ENCODE measurements at regions not wholly inside any gene's neighbourhood (a gene's known extent, or its start where the extent isn't known, plus 50 kb on each side); places are given as distances from the start of the nearest gene placed in this dataset.
"Not testable (repeated sequence)": the region's sequence is repeated elsewhere in the genome, so short reads cannot be mapped to it uniquely, and the experiment has no call there.

DNA sequence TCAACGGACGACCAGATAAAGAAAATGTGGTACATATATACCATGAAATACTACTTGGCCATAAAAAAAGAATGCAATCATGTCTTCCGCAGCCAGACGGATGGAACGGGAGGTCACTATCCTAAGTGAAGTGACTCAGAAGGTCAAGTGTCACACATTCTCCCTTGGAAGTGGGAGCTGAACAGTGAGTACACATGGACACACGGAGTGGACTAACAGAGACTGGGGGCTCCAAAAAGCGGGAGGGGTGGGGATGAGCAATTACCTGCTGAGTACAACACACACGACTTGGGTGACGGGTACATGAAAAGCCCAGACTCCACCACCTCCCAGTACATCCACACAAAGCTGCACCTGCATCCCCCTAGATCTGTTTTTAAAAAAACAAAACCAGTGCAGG is 62.5 kb upstream of the TNK2 start:
- DNase-seq (ENCODE audit: low spot score) = not testable (repeated sequence)

DNA sequence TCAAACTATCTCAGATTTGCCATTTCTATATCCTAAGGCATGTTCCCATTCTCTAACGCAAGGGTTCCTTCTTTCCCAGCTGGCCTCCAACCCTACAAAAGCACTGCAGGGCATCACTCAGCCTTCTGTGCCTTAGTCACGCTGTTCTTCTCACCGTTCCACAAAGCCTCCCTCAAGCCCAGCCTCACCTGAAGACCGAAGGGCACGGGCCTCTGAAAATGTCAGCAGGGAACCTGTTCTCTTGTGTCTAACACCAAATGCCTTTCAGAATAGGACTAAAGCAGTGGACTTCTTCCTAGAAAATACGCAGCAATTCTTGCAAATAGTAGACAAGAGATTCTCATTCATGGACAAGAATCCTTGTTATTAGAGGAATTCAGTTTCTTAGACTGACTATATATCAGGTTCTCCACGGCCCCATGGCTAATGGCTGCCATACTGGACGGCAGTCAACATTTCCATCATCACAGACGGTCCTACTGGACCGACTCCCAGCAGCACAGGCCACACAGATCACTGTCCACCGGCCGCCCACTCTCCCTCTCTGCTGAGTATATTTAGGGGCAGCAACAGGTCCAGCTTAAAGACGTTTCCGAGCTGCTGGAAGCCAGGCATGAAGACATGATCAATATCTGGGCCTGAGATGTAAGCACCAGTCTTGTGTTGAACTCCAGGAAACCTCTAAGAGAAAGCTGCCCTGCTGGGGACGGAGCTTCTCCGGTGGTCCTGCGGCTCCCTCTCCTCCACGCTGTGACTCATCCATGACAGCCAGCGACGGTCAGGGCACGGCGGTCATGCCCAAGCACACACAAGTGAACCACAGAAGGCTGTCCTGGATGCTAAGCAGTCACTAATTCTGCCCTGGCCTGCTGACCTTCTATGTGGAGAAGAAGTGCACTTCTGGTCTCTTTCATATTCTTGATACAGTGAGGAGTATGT is 61.8 kb upstream of the TNK2 start:
- DNase-seq (ENCODE audit: low spot score) = not testable (repeated sequence)

DNA sequence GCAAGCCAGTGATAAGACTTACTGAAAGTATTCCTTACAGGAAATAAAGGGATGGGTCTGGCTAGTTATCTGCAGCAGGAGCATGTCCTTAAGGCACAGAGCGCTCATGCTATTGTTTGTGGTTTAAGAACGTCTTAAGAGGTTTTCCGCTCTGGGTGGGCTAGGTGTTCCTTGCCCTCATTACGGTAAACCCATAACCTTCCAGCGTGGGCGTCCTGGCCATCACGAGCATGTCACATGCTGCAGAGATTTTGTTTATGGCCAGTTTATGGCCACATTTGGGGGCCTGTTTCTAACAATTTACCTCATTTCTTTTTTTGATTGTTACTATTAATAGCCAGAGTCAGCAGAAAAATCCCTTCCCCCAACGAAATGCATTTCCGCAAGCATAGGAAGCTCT is 61.0 kb upstream of the TNK2 start:
- DNase-seq (ENCODE audit: low spot score) = not testable (repeated sequence)

DNA sequence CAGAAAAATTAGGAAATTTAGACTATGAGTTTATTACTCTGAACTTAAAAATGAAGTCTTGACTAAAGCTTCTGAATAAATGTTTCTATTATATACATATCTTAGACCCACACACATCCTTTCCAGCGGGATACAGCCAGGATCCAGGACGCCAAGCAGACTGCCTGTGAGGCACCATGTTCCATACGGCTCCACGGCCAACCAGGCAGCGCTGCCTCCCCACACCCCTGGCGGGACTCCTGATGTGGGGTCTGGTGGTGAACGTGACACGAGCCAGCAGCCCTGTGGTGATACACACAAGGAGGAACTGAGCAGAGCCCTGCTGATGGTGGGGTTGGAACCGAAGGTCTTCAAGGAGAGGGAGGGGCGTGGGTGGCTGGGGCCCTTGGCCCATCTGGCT is 59.8 kb upstream of the TNK2 start:
- DNase-seq (ENCODE audit: low spot score) = not testable (repeated sequence)

- DNase-seq (ENCODE audit: low spot score) = not testable (repeated sequence)
Measured at GRCh38 chr3:195967387-195967720, 59.0 kb upstream of the TNK2 start.

DNA sequence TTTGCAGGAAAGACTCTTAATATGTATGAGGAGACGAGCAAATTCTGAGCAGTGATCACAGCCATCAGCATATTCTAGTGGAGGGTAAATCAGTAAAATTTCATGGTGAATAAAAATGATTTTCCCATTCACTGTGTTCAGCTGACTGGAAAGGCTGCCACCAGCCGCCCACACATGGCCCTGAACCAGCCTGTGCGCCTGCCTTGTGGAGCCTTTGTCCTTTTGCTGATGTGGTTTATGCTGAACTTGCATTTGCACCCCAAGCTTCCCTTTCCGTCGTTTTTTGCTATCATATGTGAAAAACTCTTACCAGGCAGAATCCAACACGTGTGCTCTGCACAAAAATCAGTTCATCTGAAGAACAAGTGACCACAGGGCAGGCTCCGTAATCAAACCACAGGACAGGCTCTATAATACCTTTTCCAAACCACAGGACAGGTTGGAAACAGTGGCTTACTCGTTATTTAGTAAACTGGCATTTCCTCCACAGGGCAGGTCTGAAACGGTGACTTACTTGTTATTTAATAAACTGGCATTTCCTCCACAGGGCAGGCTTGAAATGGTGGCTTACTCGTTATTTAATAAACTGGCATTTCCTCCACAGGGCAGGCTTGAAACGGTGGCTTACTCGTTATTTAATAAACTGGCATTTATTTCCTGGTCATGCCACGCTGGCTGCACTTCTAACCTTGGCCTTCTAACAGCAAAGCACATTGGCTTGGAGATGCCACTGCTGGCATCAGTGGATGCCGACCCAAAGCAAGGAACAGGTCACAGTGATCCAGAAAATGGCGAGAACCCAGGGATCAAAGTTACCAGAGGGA is 58.4 kb upstream of the TNK2 start:
- not testable (repeated sequence) for DNase-seq (ENCODE audit: low spot score)

DNA sequence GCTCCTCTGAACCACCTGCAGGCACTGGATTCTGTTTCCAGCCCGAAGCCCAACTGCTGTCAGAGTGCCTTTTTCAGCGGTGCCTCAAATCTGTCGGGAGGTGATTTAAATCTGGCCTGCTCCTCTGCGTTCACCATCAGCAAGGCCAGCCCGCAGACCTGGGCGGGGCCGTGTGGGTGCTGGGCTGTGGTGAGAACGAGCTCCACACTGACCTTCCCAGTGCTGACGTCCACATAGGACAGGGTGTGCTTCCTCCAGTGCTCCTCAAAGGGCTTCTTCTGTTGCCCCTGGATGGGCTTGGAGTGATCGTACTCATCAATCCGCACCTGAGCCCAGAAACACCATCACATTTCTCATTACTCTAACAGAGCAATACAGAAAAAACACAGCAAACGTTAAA is 56.9 kb upstream of the TNK2 start:
- not testable (repeated sequence) for DNase-seq (ENCODE audit: low spot score)

DNA sequence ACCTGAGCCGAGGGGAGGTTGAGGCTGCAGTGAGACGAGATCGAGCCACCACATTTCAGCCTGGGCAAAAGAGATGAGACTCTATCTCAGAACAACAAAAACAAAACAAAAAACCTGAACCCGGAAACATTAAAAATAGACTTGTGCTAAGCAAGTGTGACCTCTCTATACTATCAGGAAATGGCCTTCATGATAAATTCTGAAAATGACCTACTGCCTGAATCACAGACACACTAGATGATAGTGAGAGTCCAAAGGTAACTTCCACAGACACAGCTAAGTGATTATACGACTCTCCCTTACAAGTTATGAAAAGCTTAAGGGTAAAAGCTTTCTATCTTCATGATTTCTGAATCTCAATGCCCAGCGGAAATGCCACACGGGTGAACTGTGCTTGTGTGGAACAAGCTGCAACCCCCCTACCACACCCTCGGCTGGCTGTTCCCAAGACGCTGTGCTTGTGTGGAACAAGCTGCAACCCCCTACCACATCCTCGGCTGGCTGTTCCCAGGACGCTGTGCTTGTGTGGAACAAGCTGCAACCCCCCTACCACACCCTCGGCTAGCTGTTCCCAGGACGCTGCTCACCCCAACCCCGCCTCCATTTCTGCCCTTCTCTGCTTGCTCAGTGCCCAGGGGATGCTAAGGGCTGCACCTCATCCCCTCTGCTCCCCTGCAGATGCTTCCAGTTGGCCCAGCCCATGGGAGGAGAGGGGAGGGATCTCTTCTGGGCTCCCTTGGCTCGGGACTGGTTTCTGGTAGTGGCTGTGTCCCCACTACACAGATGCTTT is 56.2 kb upstream of the TNK2 start:
- not testable (repeated sequence) for DNase-seq (ENCODE audit: low spot score)

- DNase-seq (ENCODE audit: low spot score) = not testable (repeated sequence)
Measured at GRCh38 chr3:195962222-195962621, 53.9 kb upstream of the TNK2 start.

DNA sequence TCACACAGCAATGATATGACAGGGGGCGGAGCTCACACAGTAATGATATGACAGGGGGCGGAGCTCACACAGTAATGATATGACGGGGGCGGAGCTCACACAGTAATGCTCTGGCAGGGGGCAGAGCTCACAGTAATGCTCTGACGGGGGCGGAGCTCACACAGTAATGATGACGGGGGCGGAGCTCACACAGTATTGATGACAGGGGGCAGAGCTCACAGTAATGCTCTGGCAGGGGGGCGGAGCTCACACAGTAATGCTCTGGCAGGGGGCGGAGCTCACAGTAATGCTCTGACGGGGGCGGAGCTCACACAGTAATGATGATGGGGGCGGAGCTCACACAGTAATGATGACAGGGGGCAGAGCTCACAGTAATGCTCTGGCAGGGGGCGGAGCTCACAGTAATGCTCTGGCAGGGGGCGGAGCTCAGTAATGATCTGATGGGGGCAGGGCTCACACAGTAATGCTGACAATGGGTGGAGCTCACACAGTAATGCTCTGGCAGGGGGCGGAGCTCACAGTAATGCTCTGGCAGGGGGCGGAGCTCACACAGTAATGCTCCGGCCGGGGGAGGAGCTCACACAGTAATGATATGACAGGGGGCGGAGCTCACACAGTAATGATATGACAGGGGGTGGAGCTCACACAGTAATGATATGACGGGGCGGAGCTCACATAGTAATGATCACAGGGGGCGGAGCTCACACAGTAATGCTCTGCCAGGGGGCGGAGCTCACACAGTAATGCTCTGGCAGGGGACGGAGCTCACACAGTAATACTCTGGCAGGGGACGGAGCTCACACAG is 52.8 kb upstream of the TNK2 start:
- not testable (repeated sequence) for DNase-seq (ENCODE audit: low spot score)

- not testable (repeated sequence) for DNase-seq (ENCODE audit: low spot score)
Measured at GRCh38 chr3:195960164-195960563, 51.8 kb upstream of the TNK2 start.

DNA sequence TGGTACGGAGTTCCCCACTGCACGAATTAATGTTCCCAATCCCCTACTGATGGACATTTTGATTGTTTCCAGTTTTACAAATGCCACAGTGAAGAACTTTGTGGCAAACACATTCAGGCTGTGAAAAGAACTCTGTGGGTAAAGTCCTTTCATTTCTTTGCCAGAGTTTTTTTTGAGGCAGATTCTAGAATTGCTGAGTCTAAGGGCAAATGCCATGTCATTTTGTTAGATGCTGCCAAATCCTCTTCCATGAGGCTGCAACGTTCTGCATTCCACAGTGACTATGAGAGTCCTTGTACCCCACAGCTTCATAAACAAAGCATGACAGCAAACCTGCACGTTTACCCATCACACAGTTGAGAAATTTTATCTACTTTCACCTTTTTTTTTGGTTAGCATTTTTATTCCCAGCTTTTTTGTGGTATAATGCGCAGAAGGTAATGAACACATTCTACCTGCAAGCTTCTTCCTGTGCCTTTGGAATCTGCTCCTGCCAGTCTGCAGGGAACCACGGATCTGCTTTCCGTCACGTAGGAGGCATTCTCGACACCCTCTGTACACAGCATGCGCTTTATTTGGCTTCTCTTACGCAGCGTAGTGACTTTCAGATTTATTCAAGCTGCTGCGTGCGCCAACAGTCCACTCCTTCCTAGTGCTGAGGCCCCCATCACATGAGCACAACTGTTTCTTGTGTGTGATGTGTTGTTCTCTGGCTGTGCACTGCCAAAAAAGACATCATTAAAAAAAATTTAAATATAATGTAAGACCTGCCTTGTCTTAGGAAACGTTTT is 51.2 kb upstream of the TNK2 start:
- not testable (repeated sequence) for DNase-seq (ENCODE audit: low spot score)

- DNase-seq (ENCODE audit: low spot score) = not testable (repeated sequence)
Measured at GRCh38 chr3:195958736-195959135, 50.4 kb upstream of the TNK2 start.

Data from pons (tissue), 1 donor.